ENCODE measurements at regions not wholly inside any gene's neighbourhood (a gene's known extent, or its start where the extent isn't known, plus 50 kb on each side); places are given as distances from the start of the nearest gene placed in this dataset.

DNA sequence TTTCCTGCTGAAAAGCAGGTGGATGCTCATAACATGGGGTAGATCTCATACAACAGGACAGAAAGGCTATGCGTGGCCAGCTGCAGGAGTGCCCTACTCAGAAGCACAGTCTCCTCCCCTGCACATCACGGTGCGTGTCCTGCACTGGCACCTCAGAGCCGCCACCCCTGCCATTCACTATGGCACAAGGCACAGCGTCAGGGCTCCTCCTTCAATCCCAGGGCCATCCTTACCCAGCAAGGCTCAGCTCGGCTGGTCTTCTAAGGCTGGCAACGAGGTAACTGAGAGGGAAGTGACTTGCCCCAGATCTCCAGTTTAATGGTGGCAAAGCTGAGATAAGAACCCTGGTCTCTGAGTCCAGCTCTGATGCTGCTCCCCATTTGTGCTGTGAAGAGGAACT is 97.1 kb downstream of the CPN2 start:
- no peak for TF ChIP-seq CTCF (IDR thresholded peaks at IDR 0.05)
- TF ChIP-seq POLR2A (IDR thresholded peaks at IDR 0.05) = no peak
